ENCODE measurements at regions not wholly inside any gene's neighbourhood (a gene's known extent, or its start where the extent isn't known, plus 50 kb on each side); places are given as distances from the start of the nearest gene placed in this dataset.
"Not testable (repeated sequence)": the region's sequence is repeated elsewhere in the genome, so short reads cannot be mapped to it uniquely, and the experiment has no call there.

DNA sequence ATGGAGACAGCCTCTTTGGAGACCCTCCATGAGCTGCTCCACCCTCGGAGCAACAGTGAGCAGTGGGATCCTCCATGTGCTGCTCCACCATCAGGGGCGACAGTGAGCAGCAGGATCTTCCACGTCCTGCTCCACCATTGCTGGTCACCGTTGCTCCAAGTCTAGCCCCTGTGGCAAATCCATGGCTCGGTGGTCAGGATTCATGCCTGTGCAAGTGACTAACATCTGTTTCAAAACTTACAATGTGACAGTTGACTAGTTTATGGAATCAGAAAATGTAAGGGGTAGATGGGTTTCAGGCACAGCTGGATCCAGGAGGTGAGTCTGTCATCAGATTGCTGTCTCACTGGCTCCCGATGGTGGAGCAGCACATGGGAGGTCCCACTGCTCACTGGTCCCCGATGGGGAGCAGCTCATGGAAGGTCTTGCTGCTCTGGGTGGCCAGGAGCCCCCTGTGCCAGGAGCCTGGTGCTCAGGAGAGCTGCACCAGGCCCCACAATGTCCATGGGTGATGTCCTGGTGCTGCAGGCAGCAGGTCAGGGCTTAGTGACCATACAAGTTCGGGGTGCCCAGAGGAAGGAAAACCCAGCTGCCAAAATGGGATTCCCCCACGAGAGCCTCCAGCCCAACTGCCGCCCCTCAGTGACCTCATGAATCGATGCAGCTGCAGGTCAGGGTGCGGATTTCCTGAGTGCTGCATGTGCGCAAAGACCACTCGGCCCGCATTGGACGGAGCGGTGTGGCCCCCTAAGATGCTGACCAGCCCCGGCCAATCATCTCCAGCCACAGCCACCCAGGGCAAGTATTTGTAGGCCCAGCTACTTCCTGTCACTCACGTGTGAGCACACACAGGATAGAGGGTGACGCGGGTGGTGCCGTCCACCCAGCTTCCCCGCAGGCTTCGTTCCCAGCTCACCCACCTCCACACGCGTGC, 116.5 kb upstream of the OTOS start:
- DNase-seq: no peak

GRCh38 chr2:240257940-240258580, 117.6 kb upstream of the OTOS start:
- no peak for DNase-seq

GRCh38 chr2:240258685-240259084, 118.2 kb upstream of the OTOS start:
- DNase-seq: no peak

- DNase-seq: no peak
Observed at GRCh38 chr2:240259201-240259923, 118.9 kb upstream of the OTOS start.

DNA sequence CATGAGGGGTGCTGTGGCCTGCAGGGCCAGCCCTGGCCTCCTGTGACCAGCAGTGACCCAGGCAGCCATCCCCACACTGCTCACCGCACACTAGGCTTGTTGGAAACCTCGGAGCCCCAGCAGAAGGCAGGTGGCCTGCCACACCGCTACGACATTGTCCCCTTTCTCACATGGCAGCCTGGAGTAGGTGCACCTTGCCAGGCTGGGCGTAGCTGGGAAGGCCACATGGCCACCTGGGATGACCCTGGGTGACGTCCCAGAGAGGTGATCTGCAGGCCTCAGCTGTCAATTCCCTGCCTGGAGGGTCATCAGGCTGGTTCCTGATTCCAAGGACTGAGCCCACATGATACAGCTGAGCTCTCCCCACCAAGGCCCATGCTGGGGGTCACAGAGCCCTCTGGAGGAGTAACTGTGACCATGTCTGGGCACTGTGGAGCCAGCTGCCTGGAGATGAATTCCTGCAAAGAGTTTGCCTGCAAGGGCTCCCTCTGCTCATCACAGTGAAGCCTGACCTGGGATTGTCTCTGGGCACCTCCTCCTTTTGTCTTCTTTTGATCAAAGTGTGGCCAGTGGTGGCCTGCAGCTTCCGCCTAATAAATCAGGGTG, 119.6 kb upstream of the OTOS start:
- DNase-seq: no peak

DNA sequence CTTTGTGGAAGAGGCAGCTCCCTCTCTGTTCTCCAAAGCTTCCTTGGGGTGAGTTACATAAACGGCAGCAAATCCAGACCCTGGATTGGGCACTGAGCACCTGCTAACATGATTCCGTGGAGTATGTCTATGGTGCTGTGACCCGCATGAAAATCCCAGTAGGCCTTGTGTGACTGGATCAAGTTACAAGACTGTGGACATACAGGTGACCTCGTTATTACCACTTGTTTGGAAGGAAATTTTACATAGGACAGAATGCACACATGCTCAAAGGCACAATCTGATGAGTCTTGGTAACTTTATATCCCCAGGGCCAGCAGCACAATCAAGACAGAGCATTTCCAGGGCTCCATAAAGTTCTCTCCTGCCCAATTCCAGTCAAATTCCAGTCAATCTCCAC, 120.2 kb upstream of the OTOS start:
- no peak for DNase-seq

DNA sequence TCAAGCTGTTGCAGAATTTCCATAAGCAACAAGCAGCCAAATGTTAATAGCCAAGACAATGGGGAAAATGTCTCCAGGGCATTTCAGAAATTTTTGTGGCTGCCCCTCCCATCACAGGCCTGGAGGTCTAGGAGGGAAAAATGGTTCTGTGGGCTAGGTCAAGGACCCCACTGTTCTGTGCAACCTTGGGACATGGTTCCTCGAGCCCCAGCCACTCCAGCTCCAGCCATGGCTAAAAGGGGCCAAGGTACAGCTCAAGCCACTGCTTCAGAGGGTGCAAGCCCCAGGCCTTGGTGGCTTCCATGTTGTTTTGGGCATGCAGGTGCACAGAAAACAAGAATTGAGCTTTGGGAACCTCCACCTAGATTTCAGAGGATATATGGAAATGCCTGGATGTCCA, 122.1 kb upstream of the OTOS start:
- not testable (repeated sequence) for DNase-seq

DNA sequence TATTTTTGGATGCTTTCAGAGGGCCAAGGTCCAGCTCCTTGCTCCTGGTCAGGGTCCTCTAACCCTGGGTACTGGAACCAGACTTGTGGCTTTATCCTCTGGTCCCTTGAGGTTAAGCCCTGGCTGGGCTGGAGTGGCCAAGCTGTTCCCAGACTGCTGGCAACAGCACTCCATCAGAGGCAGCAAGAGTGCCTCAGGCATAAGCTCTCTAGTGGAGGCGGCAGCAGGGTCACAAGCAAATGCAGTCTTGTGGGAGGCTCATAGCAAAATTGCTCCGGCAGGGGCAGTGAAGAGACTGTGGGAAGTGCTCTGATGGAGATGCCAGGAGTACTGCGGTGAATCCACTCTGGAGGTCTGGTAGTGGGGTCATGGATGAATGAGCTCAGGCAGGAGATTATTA, 128.9 kb upstream of the OTOS start:
- DNase-seq: no peak

- DNase-seq: no peak
Observed at GRCh38 chr2:240269886-240270285, 129.4 kb upstream of the OTOS start.

GRCh38 chr2:240271716-240272341, 131.4 kb upstream of the OTOS start:
- DNase-seq: no peak

DNA sequence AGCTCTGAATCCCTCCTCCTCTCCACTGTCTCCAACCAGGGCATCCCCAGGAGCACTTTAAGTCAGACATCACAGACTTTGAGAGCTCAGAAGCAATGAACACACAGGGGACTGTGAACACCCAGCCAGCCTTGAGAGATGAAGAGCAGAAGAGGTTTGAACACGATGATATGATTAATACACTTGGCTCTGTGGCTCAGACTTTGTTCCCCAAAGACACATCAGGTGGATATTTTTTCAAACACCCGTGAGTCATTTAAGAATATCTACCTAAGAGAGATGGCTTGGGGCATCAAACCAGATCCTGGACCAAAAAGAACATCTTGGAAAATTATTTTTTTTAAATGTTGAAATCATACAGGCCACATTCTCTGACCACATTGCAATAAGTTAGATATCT, 134.9 kb upstream of the OTOS start:
- DNase-seq: no peak

DNA sequence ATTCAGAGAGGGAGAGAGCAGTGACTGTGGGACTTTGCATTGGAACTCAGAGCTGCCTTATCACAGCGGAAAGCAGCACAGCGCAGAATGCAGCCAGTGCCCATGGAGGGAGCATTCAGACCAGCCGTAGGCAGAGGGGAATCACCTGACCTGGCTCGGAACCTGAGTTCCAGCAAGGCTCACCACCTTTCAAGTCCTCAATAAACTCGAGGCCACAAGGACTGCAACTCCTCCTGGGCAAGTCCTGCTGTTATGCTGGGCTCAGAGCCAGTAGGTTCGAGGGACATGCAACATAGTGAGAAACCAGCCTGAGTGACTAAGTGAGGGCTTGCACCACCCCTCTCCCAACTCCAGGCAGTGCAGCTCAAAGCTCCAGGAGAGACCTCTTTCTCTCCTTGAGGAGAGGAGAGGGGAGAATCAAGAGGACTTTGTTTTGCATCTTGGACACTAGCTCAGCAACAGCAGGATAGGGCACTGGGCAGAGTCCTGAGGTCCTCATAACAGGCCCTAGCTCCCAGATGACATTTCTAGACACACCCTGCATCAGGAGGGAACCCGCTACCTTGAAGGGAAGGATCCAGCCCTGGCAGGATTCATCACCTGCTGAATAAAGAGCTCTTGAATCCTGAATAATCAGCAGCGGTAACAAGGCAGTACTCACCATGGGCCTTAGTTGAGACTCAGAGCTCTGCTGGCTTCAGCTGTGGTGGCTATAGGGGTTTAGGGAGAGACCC, 136.8 kb upstream of the OTOS start:
- DNase-seq: no peak

- DNase-seq: no peak
Observed at GRCh38 chr2:240277807-240278522, 137.5 kb upstream of the OTOS start.

- no peak for DNase-seq
Observed at GRCh38 chr2:240278661-240279060, 138.2 kb upstream of the OTOS start.

DNA sequence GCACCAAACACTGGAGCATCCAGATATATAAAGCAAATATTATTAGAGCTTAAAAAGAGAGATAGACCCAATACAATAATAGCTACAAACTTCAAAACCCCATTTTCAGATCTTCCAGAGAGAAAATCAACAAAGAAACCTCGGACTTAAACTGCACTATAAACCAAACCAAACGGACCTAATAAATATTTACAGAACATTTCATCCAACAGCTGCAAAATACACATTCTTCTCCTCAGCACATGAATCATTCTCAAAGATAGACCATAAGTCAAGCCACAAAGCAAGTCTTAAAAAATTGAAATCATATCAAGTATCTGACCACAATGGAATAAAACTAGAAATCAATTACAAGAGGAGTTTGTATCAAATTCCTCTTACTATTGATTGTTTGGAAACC, 140.2 kb upstream of the OTOS start:
- DNase-seq: no peak

DNA sequence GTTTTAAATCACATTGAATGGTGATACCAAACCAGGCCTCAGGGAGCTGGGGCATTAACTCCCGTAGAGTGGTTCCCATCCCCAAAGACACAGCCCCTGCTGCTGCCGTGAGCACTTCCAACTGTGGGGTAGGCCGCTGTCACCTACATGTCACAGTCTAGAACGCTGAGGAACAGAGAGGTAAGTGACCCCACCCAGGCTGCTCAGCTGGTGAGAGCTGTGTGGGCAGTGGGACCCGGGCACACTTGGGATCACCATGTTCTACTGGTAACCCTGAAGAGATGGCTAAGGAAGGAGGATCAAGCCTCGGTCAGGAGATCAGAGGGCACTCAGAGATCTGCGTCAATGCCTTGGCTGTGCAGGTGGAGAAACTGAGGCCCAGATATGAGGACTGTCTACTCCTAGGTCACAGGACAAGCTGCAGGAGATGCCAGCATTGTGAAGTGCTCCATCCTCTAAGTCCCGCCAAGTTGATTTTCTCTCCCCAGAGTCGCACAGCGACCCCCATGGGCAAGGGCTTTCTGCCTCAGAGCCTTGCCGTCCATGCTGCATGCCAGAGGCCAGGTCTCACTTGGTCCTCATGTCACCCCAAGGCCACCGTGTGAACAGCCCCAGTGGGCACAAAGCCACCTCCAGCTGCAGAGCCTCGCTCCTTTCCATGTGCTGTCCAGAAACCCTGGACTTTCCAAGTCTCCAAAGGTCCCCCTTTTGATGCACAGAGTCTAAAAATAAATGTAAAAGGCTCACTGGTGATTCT, 144.2 kb upstream of the OTOS start:
- no peak for DNase-seq

DNA sequence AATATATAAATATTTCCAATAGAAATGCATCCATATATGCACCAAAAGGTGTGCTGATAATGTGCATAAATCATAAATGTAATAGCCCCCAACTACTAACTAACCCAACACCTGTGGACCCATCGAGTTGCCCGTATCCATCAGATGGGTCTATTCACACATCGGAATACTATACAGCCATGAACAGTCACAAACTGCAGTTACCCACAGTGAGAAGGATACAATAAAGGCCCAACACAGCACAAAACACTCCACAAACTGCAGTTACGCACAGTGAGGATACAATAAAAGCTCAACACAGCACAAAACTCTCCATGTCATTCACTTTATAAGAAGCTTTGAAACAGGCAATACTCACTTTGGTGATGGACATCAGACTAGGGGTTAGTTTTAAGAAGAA, 145.3 kb upstream of the OTOS start:
- no peak for DNase-seq

DNA sequence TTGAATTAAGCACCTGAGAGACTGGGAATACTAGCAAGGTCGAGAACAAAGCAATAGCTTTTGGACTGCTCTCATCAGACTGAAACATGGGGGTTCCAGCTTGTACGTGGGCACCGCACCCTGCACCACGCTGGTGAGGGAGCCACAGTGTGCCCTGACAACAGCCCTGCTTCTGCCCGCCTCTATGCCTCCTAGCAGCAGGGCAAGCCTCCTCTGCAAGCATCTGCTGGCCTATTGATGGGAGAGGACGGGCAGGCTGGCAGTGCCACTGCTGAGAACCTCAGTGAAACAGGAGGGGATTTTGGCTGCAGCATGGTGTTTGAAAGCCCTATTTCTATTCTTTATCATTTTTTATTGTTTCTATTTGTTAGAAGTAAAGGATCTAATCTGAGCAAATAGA, 146.1 kb upstream of the OTOS start:
- no peak for DNase-seq

DNA sequence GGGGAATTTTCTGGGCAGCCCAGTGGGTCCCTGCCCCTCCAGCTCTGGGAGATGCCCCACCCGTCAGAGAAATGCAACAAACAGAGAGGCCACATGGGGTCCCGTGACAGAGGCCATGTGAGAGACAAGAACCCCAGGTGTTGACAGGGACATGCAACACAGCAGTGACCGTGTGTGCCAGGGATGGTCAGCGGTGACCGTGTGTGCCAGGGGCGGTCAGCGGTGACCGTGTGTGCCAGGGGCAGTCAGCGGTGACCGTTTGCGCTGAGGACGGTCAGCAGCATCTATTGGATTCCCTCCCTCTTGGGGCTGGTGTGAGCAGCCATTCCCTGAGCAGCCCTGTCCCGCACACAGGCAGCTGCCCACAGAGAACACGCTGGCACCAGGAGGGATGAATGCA, 146.6 kb upstream of the OTOS start:
- no peak for DNase-seq

GRCh38 chr2:240287496-240288086, 147.1 kb upstream of the OTOS start:
- no peak for DNase-seq

All from activated naive CD4-positive, alpha-beta T cell (primary cell).